GM19452 (cell line): ENCODE measurements at regions not wholly inside any gene's neighbourhood (a gene's known extent, or its start where the extent isn't known, plus 50 kb on each side); places are given as distances from the start of the nearest gene placed in this dataset.
"Not testable (repeated sequence)": the region's sequence is repeated elsewhere in the genome, so short reads cannot be mapped to it uniquely, and the experiment has no call there.

ENCODE experiments used
- ATAC-seq: cut with Tn5 transposase; IDR thresholded peaks from one replicate; pipeline ENCODE4 v1.9.1; 2021; ENCODE audit not compliant: unreplicated experiment

- no peak for ATAC-seq
These were observed 82.6 kb upstream of the ANKH start for GRCh38 chr5:14954216-14954615.

GRCh38 chr5:14953075-14953607, 81.6 kb upstream of the ANKH start:
- no peak for ATAC-seq

DNA sequence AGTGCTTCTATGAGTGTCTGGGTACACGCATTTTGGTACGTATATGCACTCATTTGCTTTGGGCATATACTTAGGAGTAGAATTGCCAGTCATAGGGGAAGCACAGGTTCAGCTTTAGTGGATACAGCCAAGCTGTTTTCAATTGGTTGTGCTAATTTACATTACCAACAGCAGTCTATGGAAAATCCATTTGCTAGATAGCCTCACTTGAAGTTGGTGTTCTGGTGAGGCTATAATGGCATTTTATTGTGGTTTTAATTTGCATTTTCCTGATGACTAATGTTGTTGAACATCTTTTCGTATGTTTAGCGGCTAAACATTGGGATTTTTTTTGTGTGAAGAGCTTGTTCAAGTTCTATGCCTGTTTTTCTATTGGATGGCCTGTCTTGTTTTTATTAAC, 76.8 kb upstream of the ANKH start:
- no peak for ATAC-seq

GRCh38 chr5:14946815-14947620, 75.4 kb upstream of the ANKH start:
- ATAC-seq, result peak; percentile 79

- no peak for ATAC-seq
These were observed 73.9 kb upstream of the ANKH start for GRCh38 chr5:14945450-14945849.

GRCh38 chr5:14944996-14945395, 73.4 kb upstream of the ANKH start:
- no peak for ATAC-seq

DNA sequence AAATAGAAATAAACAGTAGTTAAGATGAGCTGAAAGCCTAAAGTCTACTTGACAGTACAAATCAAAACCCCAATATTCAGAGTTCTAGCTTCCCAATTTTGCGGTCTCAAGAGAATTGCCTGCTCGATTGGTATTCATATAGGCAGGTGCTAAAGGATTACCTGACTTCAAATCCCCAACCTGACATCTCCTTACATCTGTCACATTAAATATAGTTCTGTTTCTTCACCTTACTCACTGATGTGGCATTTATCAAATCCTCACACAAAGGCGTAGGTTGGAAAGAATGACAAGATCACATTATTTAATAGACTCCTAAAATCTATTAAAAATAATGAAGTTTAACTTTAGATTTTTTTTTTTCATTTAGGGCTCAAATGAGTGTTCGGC, 72.8 kb upstream of the ANKH start:
- ATAC-seq, result no peak

DNA sequence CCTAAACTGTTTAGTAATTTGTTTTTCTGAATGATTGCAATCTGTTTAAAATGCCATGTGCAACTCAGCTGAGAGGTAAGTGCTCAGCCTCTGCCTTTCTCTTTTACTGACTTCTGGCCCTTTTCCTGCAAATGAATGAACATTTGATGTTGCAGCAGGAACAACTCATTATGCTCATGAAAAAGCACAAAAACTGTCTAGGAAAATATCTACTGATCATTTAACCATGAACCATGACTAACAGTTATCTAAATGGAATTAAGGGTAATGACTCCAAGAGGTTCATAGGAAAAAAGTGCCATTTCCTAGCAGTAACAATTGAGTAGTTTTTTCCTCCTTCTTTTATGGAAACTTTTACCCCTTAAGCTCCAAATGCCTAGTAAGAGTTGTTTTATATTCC, 70.6 kb upstream of the ANKH start:
- ATAC-seq, result no peak

- no peak for ATAC-seq
These were observed 65.7 kb upstream of the ANKH start for GRCh38 chr5:14937254-14937653.

- ATAC-seq, result no peak
These were observed 65.0 kb upstream of the ANKH start for GRCh38 chr5:14936588-14936987.

DNA sequence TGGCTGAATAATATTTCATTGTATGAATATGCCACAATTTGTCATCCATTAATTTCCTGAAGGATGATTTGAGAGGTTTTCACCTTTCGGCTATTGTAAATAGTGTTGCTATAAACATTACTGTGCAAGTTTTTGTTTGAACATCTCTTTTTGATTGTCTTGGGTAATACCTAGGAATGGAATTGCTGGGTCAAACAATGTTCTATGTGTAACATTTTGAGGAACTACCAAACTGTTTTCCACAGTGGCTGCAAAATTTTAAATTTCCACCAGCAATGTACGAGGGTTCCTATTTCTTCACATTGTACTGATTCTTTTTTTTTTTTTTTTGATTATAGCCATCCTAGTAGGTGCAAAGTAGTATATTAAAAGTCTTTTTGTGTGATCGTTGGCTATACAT, 63.8 kb upstream of the ANKH start:
- ATAC-seq, result no peak

GRCh38 chr5:14932902-14933469, 61.4 kb upstream of the ANKH start:
- no peak for ATAC-seq

DNA sequence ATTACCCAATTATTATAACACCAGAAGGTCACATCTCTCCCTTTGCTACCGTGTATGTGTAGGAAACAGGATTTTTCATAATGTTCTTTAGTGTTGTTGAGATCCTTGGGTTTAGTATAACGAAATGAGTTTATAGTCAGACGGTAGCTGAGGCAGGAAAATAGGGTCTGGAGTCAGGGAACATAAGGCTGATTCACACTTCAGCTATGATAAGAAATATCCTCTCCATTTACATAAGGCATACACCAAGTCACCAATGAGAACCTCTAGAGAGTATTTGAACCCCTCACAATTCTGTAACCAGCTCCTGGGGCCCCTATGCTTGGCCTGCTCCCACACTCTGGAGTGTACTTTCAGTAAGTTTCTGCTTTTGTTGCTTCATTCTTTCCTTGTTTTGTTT, 58.9 kb upstream of the ANKH start:
- ATAC-seq, result no peak

GRCh38 chr5:14929293-14930065, 57.9 kb upstream of the ANKH start:
- ATAC-seq, result no peak

DNA sequence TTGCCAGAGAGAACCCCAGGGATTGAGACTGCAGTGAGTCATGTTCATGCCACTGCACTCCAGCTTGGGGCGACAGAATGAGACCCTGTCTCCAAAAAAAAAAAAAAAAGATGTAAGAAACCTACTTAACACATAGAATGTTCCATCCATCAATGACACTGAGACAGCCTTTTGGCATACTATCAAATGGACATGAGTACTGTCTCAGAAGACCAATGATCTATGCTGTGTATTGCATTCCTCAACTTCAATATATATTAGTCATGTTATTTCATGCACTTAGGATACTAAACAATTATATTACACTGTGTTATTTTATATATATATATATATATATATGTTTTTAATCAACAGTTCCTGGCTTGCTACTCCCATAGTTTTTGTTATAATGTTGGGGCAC, 57.1 kb upstream of the ANKH start:
- ATAC-seq, result no peak

DNA sequence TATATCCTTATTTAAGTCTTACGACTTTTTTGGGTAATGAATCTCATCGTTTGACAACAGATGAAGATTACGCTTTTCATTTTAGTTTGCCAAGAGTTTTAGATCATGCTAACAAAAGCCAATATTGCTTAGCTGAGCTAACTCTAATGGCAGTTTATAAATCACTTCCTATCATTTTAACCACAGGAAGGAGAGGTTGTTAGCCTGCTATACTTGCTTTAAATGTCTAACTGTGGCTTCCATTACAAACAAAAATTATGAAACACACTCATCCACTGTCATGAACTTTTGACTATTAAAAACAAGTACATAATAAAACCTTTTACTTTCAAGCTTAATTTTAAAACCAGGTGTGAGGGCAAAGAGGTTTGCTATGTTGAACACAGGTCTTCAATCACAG, 53.7 kb upstream of the ANKH start:
- no peak for ATAC-seq

DNA sequence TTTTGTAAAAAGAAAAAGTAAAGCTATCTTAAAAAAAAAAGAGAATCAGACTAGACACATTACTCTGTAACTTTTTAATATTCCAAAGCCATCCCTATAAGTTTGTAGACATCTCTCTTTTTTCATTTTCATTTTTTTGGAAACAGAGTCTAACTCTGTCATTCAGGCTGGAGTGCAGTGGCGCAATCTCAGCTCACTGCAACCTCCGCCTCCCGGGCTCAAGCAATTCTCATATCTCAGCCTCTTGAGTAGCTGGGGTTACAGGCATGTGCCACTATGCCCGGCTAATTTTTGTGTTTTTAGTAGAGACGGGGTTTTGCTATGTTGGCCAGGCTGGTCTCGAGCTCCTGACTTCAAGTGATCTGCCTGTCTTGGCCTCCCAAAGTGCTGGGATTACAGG, 51.4 kb upstream of the ANKH start:
- ATAC-seq, result not testable (repeated sequence)

DNA sequence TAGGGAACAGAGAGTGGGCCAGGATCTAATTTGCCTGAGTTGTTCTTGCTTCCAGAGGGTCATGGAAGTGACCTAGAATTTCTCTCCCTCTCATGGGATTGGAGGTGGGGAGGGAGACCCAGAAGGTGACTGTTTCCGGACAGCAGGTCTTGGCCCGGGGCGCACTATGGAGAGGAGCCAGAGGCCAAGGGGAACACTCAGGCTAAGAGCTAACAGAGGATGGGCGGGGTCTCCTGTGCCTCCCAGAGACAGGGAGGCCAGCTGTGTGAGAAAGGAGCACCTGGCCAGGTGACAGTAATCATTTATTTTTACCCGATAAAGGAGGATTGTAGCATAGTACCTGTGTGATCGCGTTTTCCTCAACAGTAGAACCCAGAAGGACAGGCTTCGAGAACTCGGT, 50.9 kb upstream of the ANKH start:
- no peak for ATAC-seq
